Ishikawa (cell line): ENCODE measurements at regions not wholly inside any gene's neighbourhood (a gene's known extent, or its start where the extent isn't known, plus 50 kb on each side); places are given as distances from the start of the nearest gene placed in this dataset.

ENCODE experiments used
- CEBPB ChIP-seq: IDR thresholded peaks from 2 replicates; pipeline ENCODE4 v1.6.1; 2012
- CREB1 ChIP-seq: IDR thresholded peaks from 2 replicates; pipeline ENCODE4 v1.6.1; 2012; ENCODE audit warnings: low read depth
- EGR1 ChIP-seq: IDR thresholded peaks from 2 replicates; pipeline ENCODE4 v1.6.1; 2012
- EP300 ChIP-seq: IDR thresholded peaks from 2 replicates; pipeline ENCODE4 v1.6.1; 2012; ENCODE audit warnings: borderline replicate concordance
- FOXM1 ChIP-seq: IDR thresholded peaks from 2 replicates; pipeline ENCODE4 v1.6.1; 2012; ENCODE audit warnings: low read depth, borderline replicate concordance
- NFIC ChIP-seq: IDR thresholded peaks from 2 replicates; pipeline ENCODE4 v1.6.1; 2012
- RAD21 ChIP-seq: IDR thresholded peaks from 2 replicates; pipeline ENCODE4 v1.6.1; 2012; ENCODE audit warnings: low read depth
- TAF1 ChIP-seq: IDR thresholded peaks from 2 replicates; pipeline ENCODE4 v1.6.1; 2012; ENCODE audit warnings: low read depth, mild to moderate bottlenecking
- TCF12 ChIP-seq: IDR thresholded peaks from 2 replicates; pipeline ENCODE4 v1.6.1; 2012; ENCODE audit warnings: low read depth
- TEAD4 ChIP-seq: IDR thresholded peaks from 2 replicates; pipeline ENCODE4 v1.6.1; 2012
- YY1 ChIP-seq: IDR thresholded peaks from 2 replicates; pipeline ENCODE4 v1.6.1; 2012; ENCODE audit warnings: low read depth
- ZBTB7A ChIP-seq: IDR thresholded peaks from 2 replicates; pipeline ENCODE4 v1.6.1; 2012; ENCODE audit warnings: low read depth
- TF ChIP-seq, protein P1 (sequence below): IDR thresholded peaks from 2 replicates; pipeline ENCODE4 v1.6.1; 2012
- TF ChIP-seq, protein P2 (sequence below): IDR thresholded peaks from 2 replicates; pipeline ENCODE4 v1.6.1; 2012
- TF ChIP-seq, protein P3 (sequence below): IDR thresholded peaks from 2 replicates; pipeline ENCODE4 v1.6.1; 2012; ENCODE audit warnings: low read depth, mild to moderate bottlenecking

DNA sequence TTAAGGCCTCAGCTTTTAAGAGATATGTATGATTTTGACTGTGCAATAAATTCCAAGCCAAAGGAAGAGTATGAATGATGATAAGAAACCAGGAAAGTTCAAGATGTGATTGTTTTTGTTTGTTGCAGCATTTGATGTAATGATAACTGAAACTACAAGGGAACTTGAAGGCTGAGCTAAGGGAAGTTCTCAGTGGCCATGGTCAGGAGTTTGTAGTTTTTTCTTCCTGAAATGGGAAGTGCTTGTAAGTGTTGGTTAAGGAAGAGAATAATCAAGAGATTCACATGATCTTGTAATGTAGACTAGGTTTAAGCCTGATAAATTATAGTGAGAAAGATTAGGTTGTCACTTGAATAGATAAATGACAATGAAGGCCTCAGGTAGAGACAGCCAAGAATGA lies 53.4 kb downstream of the PTCHD4 start:
- TF ChIP-seq TAF1 (no peak), CREB1 (no peak), FOXM1 (no peak), RAD21 (no peak), EGR1 (no peak), CEBPB (no peak), NFIC (no peak), TCF12 (no peak), YY1 (no peak), TEAD4 (no peak)
- TF ChIP-seq, protein P1, sequence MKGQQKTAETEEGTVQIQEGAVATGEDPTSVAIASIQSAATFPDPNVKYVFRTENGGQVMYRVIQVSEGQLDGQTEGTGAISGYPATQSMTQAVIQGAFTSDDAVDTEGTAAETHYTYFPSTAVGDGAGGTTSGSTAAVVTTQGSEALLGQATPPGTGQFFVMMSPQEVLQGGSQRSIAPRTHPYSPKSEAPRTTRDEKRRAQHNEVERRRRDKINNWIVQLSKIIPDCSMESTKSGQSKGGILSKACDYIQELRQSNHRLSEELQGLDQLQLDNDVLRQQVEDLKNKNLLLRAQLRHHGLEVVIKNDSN: no peak
- TF ChIP-seq, protein P2, sequence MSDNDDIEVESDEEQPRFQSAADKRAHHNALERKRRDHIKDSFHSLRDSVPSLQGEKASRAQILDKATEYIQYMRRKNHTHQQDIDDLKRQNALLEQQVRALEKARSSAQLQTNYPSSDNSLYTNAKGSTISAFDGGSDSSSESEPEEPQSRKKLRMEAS: no peak

DNA sequence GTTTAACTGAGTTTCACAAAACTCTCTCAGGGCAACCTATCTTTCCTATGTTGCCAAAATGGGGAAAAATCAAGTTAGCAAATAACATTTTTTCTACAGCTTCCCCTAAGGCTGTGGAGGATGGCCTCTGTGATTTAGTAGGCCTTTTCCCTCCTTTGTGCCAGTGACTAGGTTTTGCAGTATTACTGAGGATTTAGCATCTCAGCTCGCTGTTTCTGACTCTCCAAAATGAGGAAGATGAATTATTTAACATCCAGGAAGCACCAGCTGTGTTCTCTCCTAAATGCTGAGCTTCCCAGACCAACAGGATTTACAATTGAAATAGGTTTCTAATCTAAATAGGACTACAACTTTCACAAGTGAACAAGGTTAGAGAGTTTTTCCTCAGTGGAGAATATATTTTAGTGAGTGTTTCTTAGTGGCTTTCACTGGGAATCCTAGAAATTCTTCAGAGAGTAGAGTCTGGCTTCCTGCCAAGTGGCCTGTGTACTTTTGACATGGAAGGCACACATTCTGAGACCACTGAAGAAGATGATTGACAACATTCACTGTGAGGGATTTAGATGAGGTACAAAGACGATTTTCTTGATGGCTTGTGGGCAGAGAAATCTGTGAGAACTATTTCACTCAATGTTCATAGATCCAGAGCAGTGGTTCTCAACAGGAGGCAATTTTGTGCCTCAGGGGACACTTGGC lies 62.4 kb downstream of the PTCHD4 start:
- no peak for TF ChIP-seq RAD21
- TF ChIP-seq EP300: no peak

DNA sequence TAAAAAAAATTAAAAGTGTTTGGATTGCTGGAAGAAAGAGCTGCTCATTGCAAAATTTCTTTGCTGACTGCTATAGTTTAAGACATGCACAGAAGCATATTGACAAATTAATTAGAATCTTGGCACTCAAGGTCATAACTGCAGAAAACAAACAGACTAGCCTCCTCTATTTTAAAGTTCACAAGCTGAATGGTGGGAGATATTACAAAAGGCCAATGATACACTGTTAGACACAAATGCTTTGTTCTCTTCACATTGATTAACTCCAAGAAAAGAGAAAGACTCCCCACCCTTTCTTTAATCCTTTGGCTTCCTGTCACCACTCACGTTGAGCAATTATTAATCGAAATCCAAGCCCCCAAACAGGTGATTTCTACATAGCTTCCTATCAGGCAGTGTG lies 69.1 kb downstream of the PTCHD4 start:
- TF ChIP-seq TEAD4 (no peak), CREB1 (no peak), CEBPB (no peak), EGR1 (no peak), TCF12 (no peak), ZBTB7A (no peak), NFIC (no peak), YY1 (no peak), FOXM1 (no peak), TAF1 (no peak)
- TF ChIP-seq, protein P2: no peak
- TF ChIP-seq, protein P3, sequence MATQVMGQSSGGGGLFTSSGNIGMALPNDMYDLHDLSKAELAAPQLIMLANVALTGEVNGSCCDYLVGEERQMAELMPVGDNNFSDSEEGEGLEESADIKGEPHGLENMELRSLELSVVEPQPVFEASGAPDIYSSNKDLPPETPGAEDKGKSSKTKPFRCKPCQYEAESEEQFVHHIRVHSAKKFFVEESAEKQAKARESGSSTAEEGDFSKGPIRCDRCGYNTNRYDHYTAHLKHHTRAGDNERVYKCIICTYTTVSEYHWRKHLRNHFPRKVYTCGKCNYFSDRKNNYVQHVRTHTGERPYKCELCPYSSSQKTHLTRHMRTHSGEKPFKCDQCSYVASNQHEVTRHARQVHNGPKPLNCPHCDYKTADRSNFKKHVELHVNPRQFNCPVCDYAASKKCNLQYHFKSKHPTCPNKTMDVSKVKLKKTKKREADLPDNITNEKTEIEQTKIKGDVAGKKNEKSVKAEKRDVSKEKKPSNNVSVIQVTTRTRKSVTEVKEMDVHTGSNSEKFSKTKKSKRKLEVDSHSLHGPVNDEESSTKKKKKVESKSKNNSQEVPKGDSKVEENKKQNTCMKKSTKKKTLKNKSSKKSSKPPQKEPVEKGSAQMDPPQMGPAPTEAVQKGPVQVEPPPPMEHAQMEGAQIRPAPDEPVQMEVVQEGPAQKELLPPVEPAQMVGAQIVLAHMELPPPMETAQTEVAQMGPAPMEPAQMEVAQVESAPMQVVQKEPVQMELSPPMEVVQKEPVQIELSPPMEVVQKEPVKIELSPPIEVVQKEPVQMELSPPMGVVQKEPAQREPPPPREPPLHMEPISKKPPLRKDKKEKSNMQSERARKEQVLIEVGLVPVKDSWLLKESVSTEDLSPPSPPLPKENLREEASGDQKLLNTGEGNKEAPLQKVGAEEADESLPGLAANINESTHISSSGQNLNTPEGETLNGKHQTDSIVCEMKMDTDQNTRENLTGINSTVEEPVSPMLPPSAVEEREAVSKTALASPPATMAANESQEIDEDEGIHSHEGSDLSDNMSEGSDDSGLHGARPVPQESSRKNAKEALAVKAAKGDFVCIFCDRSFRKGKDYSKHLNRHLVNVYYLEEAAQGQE: no peak

DNA sequence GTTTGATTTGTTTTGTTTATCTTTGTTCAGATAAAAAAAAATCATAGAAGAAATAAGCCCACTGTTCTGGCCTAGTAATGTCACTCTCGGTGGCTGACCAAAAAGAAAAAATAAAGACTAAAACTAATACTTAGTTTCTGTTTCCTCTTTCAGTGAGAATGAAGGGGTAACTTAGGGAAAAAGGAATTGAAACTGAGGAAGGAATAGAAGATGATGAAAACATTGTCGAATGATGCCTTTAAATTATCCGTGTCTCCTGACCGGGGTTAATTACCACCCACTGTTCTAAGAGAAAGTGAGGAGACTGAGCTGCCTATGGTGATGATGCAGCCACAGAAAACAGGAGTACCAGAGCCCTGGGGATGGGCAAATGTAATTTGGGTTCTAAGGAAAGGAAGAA lies 73.1 kb downstream of the PTCHD4 start:
- TF ChIP-seq TEAD4 (no peak), ZBTB7A (no peak), FOXM1 (no peak), YY1 (no peak), NFIC (no peak), RAD21 (no peak), EGR1 (no peak), EP300 (no peak), TAF1 (no peak), CREB1 (no peak), CEBPB (no peak), TCF12 (no peak)
- TF ChIP-seq, protein P2: no peak
- TF ChIP-seq, protein P1: no peak
- TF ChIP-seq, protein P3: no peak

DNA sequence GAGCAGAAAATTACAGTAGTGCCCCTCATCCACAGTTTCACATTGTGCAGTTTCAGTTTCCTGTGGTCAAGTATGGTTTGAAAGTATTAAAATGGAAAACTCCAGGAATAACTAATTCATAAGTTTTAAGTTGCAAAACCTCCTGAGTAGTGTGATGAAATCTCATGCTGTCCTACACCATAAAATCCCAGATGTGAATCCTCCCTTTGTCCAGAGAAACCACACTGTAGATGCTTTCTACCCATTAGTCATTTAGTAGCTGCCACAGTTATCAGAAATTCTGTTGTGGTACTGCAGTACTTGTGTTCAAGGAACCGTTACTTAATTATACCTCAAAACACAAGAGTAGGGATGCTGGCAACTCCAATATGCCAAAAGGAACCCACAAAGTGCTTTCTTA lies 74.7 kb downstream of the PTCHD4 start:
- TF ChIP-seq TEAD4 (no peak), TAF1 (no peak), RAD21 (no peak), CREB1 (no peak), TCF12 (no peak), EGR1 (no peak), CEBPB (no peak), EP300 (no peak), NFIC (no peak), FOXM1 (no peak), ZBTB7A (no peak), YY1 (no peak)
- TF ChIP-seq, protein P3: no peak
- TF ChIP-seq, protein P1: no peak
- TF ChIP-seq, protein P2: no peak
